ENCODE measurements at regions not wholly inside any gene's neighbourhood (a gene's known extent, or its start where the extent isn't known, plus 50 kb on each side); places are given as distances from the start of the nearest gene placed in this dataset.

GRCh38 chr17:62868008-62868407 is 59.9 kb upstream of the MARCHF10 start:
- TF ChIP-seq ZBTB43 (CRISPR knock-in tag; IDR thresholded peaks at IDR 0.05) (no peak), FOXK1 (CRISPR knock-in tag; IDR thresholded peaks at IDR 0.05) (no peak), CTCF (IDR thresholded peaks at IDR 0.05) (no peak), PRDM15 (CRISPR knock-in tag; IDR thresholded peaks at IDR 0.05) (no peak), USF2 (CRISPR knock-in tag; IDR thresholded peaks at IDR 0.05) (no peak), ZSCAN18 (CRISPR knock-in tag; IDR thresholded peaks at IDR 0.05) (no peak), ZNF423 (CRISPR knock-in tag; IDR thresholded peaks at IDR 0.05) (no peak)
